ENCODE measurements at regions not wholly inside any gene's neighbourhood (a gene's known extent, or its start where the extent isn't known, plus 50 kb on each side); places are given as distances from the start of the nearest gene placed in this dataset.
"Not testable (repeated sequence)": the region's sequence is repeated elsewhere in the genome, so short reads cannot be mapped to it uniquely, and the experiment has no call there.

DNA sequence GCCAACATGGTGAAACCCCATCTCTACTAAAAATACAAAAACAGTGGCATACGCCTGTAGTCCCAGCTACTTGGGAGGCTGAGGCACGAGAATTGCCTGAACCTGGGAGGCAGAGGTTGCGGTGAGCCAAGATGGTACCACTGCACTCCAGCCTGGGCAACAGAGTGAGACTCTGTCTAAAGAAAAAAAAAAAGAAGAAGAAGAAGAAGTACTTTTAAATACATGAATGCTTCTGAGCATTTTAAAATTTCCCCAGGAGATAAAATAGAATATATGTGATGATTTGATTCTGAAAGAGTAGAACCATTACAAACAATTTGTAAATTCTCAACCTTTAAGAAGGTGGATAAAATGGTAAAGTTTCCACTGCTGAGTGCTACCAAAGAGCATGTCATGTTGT, 97.2 kb downstream of the PLEKHG1 start:
- DNase-seq (ENCODE audit: extremely low read depth in 1 of 4, low spot score in 3 of 4); in situ Hi-C loops (cut with MboI); CTCF ChIA-PET (ENCODE audit: low intra/inter-chr PET ratio); H2AFZ ChIP-seq (ENCODE audit: low read depth, low read length); H3K9me1 ChIP-seq (ENCODE audit: control insufficient read depth, insufficient read depth, low read length); H3K27ac ChIP-seq (ENCODE audit: extremely low read depth, low read depth, low read length); BruUV-seq (replicated peaks); H4K20me1 ChIP-seq (replicated peaks; ENCODE audit: control insufficient read depth, insufficient read depth, low read length); H3K4me2 ChIP-seq (ENCODE audit: insufficient read depth, low read length); H3K79me2 ChIP-seq (ENCODE audit: control insufficient read depth, insufficient read depth, low read length); H3K4me1 ChIP-seq (replicated peaks in 1 of 2; ENCODE audit: control insufficient read depth in 2 of 2, insufficient read depth in 2 of 2, low read length in 2 of 2); FAIRE-seq; H3K4me3 ChIP-seq; H3K9me3 ChIP-seq (replicated peaks; ENCODE audit: control insufficient read depth, insufficient read depth, low read depth, low read length); intact Hi-C loops (cut with micrococcal nuclease); H3K36me3 ChIP-seq (ENCODE audit: control insufficient read depth, insufficient read depth, low read length); ATAC-seq; H3K9ac ChIP-seq (ENCODE audit: insufficient read depth in 1 of 2, low read depth in 2 of 2, low read length in 2 of 2): not testable (repeated sequence)
- 0% methylated on average over 2 of the region's 3 CpGs for WGBS (ENCODE audit: insufficient coverage, low coverage, missing lambda C conversion rate)
- POLR2A ChIA-PET: interaction anchor here (1.0 kb wide), 1 partner anchor 9 kb away, joined by 3 read pairs; no protein-coding TSS in a partner anchor
- peaks cover 22 to 30% of the 10 kb centered on the region in 2 experiments for H3K27me3 ChIP-seq (ENCODE audit: control insufficient read depth in 2 of 2, insufficient read depth in 2 of 2, low read length in 2 of 2)

- Histone ChIP-seq H2AFZ (ENCODE audit: low read depth, low read length) (no peak overlapping the region), H3K9me1 (ENCODE audit: control insufficient read depth, insufficient read depth, low read length) (no peaks in the 10 kb centered on the region), H3K4me2 (ENCODE audit: insufficient read depth, low read length) (no peak overlapping the region), H4K20me1 (replicated peaks; ENCODE audit: control insufficient read depth, insufficient read depth, low read length) (no peaks in the 10 kb centered on the region), H3K4me1 (replicated peaks in 1 of 2; ENCODE audit: control insufficient read depth in 2 of 2, insufficient read depth in 2 of 2, low read length in 2 of 2) (no peaks in the 10 kb centered on the region), H3K4me3 (no peak overlapping the region), H3K9ac (ENCODE audit: insufficient read depth in 1 of 2, low read depth in 2 of 2, low read length in 2 of 2) (no peak overlapping the region), H3K79me2 (ENCODE audit: control insufficient read depth, insufficient read depth, low read length) (no peaks in the 10 kb centered on the region), H3K27ac (ENCODE audit: extremely low read depth, low read depth, low read length) (no peak overlapping the region), H3K36me3 (ENCODE audit: control insufficient read depth, insufficient read depth, low read length) (no peaks in the 10 kb centered on the region), H3K9me3 (replicated peaks; ENCODE audit: control insufficient read depth, insufficient read depth, low read depth, low read length) (no peaks in the 10 kb centered on the region), H3K27me3 (ENCODE audit: control insufficient read depth in 2 of 2, insufficient read depth in 2 of 2, low read length in 2 of 2) (peaks cover 22 to 30% of the 10 kb centered on the region in 2 experiments)
- DNase-seq (ENCODE audit: extremely low read depth in 1 of 4, low spot score in 3 of 4) (no peak), FAIRE-seq (no peak), ATAC-seq (no peak)
- no peak for TF ChIP-seq ZNF24 (IDR thresholded peaks at IDR 0.05)
- TF ChIP-seq, protein P1, sequence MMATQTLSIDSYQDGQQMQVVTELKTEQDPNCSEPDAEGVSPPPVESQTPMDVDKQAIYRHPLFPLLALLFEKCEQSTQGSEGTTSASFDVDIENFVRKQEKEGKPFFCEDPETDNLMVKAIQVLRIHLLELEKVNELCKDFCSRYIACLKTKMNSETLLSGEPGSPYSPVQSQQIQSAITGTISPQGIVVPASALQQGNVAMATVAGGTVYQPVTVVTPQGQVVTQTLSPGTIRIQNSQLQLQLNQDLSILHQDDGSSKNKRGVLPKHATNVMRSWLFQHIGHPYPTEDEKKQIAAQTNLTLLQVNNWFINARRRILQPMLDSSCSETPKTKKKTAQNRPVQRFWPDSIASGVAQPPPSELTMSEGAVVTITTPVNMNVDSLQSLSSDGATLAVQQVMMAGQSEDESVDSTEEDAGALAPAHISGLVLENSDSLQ (IDR thresholded peaks at IDR 0.05): peak; percentile 20; the same call in 1 of the 2 replicates
- POLR2A ChIA-PET: interaction anchor here (0.6 to 1.0 kb wide), 2 partner anchors 10 to 15 kb away, joined by 3 read pairs; no protein-coding TSS in a partner anchor
- 0% methylated on average over 2 of the region's 2 CpGs for WGBS (ENCODE audit: insufficient coverage, low coverage, missing lambda C conversion rate)
- CTCF ChIA-PET (ENCODE audit: low intra/inter-chr PET ratio): no interaction called here
- in situ Hi-C loops (cut with MboI) (no loop called here), intact Hi-C loops (cut with micrococcal nuclease) (no loop called here)
- BruUV-seq (replicated peaks): no TSS peak
Measured at GRCh38 chr6:150697515-150697914, 97.8 kb downstream of the PLEKHG1 start.
